HG03175 (cell line): ENCODE measurements at regions not wholly inside any gene's neighbourhood (a gene's known extent, or its start where the extent isn't known, plus 50 kb on each side); places are given as distances from the start of the nearest gene placed in this dataset.

Experiments used
- ATAC-seq: cut with Tn5 transposase; IDR thresholded peaks from one replicate; pipeline ENCODE4 v1.9.1; 2021; ENCODE audit warnings: mild to moderate bottlenecking, moderate library complexity; ENCODE audit not compliant: unreplicated experiment

GRCh38 chr6:47151232-47151898 is 109.2 kb upstream of the ADGRF1 start:
- ATAC-seq: no peak

DNA sequence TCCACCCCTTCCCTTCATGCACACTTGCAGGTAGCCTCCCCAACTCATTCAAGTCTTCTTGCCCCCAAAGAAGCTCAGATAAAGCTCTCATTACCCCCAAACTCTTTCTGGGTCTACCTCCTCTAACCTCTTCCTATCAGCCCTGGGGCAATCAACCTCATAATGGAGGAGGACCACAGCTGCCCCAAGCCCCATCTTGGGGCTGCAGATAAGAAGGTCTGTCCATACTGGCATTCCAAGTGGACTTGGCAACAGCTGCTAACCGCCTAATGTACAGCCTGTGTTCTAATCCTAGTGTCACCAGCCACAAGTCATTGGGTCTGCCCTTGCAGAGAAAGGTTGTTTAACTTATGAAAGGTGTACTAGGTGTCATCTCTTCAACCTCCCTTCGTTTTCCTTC is 107.4 kb upstream of the ADGRF1 start:
- ATAC-seq: no peak

DNA sequence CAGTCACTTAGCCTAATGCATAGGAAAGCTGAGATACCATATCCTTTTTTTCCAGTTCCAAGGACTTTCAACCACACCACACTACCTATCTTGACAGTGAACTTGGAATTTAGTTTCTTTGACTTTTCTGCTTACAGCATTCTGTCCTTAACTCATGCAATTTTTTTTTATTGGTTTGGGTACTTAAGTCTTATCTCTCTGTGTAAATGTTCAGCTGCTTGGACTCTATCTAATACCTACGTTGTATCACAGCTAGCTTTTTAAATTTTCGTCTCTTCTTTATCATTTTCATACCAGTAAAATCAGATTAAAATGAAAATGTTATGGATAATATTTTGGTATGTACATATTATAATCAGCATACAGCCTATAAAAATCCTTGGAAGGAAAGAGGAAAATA is 106.9 kb upstream of the ADGRF1 start:
- ATAC-seq: no peak

GRCh38 chr6:47147836-47148344 is 105.8 kb upstream of the ADGRF1 start:
- ATAC-seq: no peak

DNA sequence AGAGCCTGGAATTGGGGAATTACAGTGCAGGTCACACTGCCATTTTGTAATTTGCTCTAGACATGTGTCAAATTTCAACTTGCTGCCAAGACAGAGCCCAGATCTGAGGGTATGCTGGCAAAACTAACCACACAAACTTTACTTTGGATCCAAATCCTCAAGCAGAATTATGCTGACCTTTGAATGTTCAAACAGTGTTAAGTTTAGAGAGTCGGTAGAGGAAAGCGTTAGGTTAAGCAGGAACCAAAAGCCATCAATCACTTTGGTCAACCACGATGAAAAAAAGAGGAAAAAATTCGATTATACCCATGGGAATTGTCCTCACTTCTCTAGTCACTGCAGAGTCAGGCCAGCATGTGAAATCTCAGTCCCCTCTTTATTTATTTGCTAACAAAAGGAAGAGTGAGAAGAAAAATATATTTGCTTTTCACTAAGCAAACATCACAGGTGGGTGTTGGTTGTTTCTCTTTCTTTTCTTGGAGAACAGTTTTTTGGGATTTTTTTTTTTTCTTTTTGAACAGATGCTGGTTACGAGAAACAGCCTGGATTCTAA is 105.1 kb upstream of the ADGRF1 start:
- no peak for ATAC-seq

- no peak for ATAC-seq
Measured at GRCh38 chr6:47146431-47147174, 104.5 kb upstream of the ADGRF1 start.

GRCh38 chr6:47145212-47145611 is 103.1 kb upstream of the ADGRF1 start:
- ATAC-seq: no peak

GRCh38 chr6:47144306-47144705 is 102.2 kb upstream of the ADGRF1 start:
- no peak for ATAC-seq

DNA sequence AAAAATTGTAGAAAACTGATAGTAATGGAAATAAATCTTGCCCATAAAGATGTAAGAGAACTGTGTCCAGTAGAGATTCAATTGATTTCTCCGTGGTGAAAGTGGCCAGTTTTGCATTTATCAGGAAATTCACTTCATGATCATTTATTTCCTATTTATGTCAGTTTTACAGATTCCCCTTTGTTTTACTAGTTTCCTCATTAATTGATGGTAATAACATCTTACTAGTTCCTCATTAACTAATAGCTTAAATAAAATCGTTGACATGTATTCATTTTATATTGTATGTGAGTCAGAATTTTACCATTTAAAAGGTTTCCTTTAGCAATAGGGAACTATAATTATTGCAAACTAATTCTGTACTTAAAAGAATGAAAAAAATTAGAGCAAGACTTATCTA is 99.8 kb upstream of the ADGRF1 start:
- no peak for ATAC-seq

GRCh38 chr6:47141171-47141570 is 99.0 kb upstream of the ADGRF1 start:
- no peak for ATAC-seq

GRCh38 chr6:47138046-47138445 is 95.9 kb upstream of the ADGRF1 start:
- no peak for ATAC-seq

- ATAC-seq: no peak
Measured at GRCh38 chr6:47137073-47137472, 94.9 kb upstream of the ADGRF1 start.

GRCh38 chr6:47135772-47136171 is 93.6 kb upstream of the ADGRF1 start:
- no peak for ATAC-seq

GRCh38 chr6:47134476-47135189 is 92.5 kb upstream of the ADGRF1 start:
- no peak for ATAC-seq

- no peak for ATAC-seq
Measured at GRCh38 chr6:47133230-47134000, 91.3 kb upstream of the ADGRF1 start.

GRCh38 chr6:47132724-47133123 is 90.6 kb upstream of the ADGRF1 start:
- no peak for ATAC-seq

- no peak for ATAC-seq
Measured at GRCh38 chr6:47131773-47132172, 89.6 kb upstream of the ADGRF1 start.

GRCh38 chr6:47130086-47130485 is 88.0 kb upstream of the ADGRF1 start:
- ATAC-seq: no peak

GRCh38 chr6:47129129-47129528 is 87.0 kb upstream of the ADGRF1 start:
- ATAC-seq: no peak

DNA sequence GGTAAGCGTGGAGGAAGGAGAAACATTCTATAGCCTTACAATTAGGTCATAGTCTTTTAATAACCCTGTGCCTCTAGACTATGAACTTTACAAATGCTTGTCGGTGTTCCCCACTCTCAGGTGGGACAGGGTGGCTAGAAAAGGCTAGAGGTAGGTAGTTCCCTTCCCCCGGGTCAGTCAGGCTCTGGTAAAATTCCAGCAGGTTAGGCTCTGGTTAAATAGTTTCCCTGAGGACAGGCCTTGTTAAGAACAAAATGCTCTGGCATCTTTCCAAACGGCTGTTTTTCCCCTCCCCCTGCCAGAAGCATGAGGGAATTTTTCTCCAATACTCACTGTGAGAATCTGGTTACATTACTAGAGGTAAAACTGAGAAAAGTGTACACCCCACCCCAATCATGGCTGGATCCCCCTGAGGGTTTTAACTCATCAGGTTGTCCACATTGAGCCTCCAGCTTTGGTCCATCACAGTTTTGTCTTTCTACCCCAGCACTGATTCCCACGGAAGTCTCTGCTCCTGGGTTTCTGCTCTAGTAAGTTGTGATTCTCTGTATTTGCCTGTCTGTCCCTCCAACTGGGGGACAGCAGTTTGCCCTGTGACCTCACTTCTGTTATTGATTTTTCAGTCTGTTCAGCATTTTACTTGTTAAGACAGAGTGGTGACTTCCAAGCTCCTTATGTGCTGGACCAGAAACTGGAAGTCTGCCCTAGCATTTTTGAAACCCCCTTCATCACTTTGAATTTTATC is 84.7 kb upstream of the ADGRF1 start:
- ATAC-seq: no peak
